ENCODE measurements at regions not wholly inside any gene's neighbourhood (a gene's known extent, or its start where the extent isn't known, plus 50 kb on each side); places are given as distances from the start of the nearest gene placed in this dataset.

DNA sequence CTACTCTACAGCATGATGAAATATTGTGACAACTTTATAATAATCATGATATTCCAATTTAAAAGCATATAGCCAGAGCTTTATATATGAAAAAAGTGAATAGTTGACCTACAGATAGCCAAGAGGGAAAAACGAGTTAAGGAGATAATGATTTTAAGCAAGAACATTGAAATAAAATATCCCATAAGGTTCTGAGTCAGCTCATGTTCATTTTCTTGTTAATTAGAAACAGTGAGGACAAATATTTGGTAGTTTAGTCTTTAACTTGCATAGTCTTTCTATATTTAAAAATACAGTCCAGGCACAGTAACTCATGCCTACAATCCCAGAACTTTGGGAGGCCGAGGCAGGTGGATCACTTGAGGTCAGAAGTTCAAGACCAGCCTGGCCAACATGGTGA, 55.8 kb upstream of the CDH6 start:
- no peaks in the 10 kb centered on the region for H3K36me3 ChIP-seq (ENCODE audit: insufficient read depth, low read length)
- no peaks in the 10 kb centered on the region for H3K27me3 ChIP-seq (ENCODE audit: insufficient read depth, low read length)
- no peak overlapping the region for H2AFZ ChIP-seq (ENCODE audit: low read depth, low read length)
- H3K9me3 ChIP-seq (ENCODE audit: low read length): peaks cover 3% of the 10 kb centered on the region
- H3K4me3 ChIP-seq (ENCODE audit: low read length): no peak overlapping the region
- no peaks in the 10 kb centered on the region for H3K4me1 ChIP-seq (ENCODE audit: insufficient read depth, low read length)

DNA sequence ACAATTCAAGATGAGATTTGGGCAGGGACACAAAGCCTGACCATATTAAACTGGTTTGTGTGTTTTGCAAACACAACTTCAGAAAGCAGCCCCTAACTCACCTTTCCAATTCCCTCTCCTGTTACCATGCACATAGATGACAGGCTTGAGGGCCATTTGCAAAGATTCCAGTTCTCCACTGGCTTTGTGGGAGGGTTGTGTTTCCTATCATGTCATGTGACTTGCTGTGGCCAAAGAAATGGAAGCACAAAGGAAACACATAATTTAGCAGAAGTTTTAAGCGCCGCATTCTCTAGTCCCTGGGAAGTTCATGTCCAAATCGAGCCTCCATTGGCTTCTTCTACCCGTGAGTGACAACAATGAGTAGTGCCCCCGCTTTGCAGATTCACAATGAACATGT, 57.9 kb upstream of the CDH6 start:
- Histone ChIP-seq H3K4me3 (ENCODE audit: low read length) (no peak overlapping the region), H3K9me3 (ENCODE audit: low read length) (peaks cover 3% of the 10 kb centered on the region), H3K36me3 (ENCODE audit: insufficient read depth, low read length) (no peaks in the 10 kb centered on the region), H3K27me3 (ENCODE audit: insufficient read depth, low read length) (no peaks in the 10 kb centered on the region), H2AFZ (ENCODE audit: low read depth, low read length) (no peak overlapping the region), H3K4me1 (ENCODE audit: insufficient read depth, low read length) (no peaks in the 10 kb centered on the region)

DNA sequence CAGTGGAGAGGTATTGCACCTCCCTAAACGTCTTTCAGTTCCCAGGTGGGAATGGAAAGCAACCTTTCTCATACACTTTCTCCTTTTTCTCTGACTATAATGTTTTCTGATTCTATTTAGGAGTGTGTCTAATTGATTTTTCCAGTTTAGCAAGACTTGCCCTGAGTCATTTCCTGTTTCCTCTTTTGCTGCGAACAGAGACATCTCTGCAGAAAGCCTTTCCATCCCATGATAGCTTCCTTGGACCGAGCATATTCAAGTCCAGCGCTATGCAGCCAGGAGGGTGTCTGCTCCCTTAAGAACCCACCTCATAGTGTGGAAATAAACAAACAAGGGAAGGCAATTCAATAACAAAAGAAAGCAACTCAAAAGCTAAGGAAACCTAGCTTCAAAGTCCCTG, 60.0 kb upstream of the CDH6 start:
- Histone ChIP-seq H3K4me3 (ENCODE audit: low read length) (no peak overlapping the region), H3K27me3 (ENCODE audit: insufficient read depth, low read length) (no peaks in the 10 kb centered on the region), H3K9me3 (ENCODE audit: low read length) (peaks cover 3% of the 10 kb centered on the region)

DNA sequence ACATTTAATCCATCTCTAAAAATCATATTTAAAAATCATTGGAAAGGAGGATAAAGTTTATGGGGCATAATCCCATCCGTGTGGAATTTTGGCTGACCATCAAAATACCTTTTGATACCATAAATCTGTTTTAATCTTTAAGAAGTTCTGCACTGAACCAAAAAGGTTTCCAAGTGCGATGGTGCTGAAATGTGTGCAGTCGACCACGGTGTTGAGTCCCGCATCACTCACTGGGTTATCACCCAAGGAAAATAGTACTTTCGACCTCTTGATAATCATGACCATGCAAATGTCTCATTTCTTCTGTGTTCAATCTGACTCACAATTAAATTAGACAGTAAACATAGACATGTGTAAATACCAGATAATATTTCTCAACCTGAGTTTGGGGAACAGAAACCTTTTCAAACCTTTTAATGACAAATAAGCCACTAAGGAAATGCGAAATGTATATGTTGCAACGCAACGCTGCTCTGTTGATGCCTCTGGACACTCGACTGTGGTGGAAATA, 62.0 kb upstream of the CDH6 start:
- H3K9me3 ChIP-seq (ENCODE audit: low read length): peaks cover 3% of the 10 kb centered on the region
- no peaks in the 10 kb centered on the region for H3K36me3 ChIP-seq (ENCODE audit: insufficient read depth, low read length)
- no peaks in the 10 kb centered on the region for H3K4me1 ChIP-seq (ENCODE audit: insufficient read depth, low read length)
- H3K27me3 ChIP-seq (ENCODE audit: insufficient read depth, low read length): no peaks in the 10 kb centered on the region
- no peak overlapping the region for H2AFZ ChIP-seq (ENCODE audit: low read depth, low read length)
- no peak overlapping the region for H3K4me3 ChIP-seq (ENCODE audit: low read length)

More for the DNA sequence above, 60.0 kb upstream of the CDH6 start:
- Histone ChIP-seq H3K4me1 (ENCODE audit: insufficient read depth, low read length) (no peaks in the 10 kb centered on the region), H2AFZ (ENCODE audit: low read depth, low read length) (no peak overlapping the region), H3K36me3 (ENCODE audit: insufficient read depth, low read length) (no peaks in the 10 kb centered on the region)

DNA sequence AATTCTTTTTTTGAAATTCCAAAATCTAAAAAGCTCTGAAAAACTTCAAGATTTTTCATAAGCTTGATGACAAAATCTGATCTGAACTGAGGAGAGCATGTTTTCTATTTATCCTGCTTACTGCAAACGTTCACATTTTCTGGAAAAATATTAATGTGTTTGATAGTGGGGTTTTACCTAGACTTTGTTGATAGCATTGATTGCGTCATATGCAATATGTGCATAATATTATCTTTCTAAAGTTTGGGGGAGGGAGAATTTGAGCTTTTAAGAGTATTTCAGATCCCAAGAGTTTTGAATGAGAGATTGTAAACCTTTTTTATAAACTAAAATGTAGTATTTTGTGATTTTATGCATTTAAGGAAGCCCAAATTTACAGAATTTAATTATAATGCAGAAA, 62.8 kb upstream of the CDH6 start:
- Histone ChIP-seq H3K27me3 (ENCODE audit: insufficient read depth, low read length) (no peaks in the 10 kb centered on the region), H2AFZ (ENCODE audit: low read depth, low read length) (no peak overlapping the region), H3K4me3 (ENCODE audit: low read length) (no peak overlapping the region), H3K9me3 (ENCODE audit: low read length) (peaks cover 3% of the 10 kb centered on the region), H3K4me1 (ENCODE audit: insufficient read depth, low read length) (no peaks in the 10 kb centered on the region), H3K36me3 (ENCODE audit: insufficient read depth, low read length) (no peaks in the 10 kb centered on the region)

DNA sequence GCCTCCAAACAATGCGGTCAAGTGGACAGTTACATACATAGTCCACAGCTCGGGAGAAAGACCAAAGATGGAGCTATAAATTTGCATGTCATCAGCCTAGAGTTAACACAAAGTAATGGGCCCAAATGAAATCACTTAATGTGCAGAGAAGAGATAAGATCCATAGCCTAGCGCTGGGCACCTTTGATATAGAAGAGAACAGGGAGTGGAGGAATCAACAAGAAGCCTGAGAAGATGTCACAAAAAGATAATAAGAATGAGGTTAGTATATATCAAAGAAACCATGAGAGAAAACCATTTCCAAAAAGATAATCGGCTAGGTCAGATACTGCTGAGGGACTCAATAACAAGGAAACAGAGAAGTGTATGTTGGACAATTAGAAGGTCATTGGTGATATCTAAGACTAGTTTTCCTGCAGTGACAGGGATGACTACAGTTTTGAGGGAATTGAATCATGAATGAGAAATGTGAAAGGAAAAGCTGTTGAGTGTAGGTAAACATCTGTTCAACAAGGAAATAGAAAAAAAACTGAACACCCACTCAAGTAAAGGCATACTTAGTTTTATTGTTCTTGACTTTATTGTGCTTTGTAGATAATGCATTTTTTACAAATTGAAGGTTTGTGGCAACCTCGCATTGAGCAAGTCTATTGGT, 68.7 kb upstream of the CDH6 start:
- Histone ChIP-seq H3K4me1 (ENCODE audit: insufficient read depth, low read length) (peaks cover 24% of the 10 kb centered on the region), H3K27me3 (ENCODE audit: insufficient read depth, low read length) (no peaks in the 10 kb centered on the region), H3K36me3 (ENCODE audit: insufficient read depth, low read length) (no peaks in the 10 kb centered on the region), H3K4me3 (ENCODE audit: low read length) (no peak overlapping the region), H2AFZ (ENCODE audit: low read depth, low read length) (no peak overlapping the region), H3K9me3 (ENCODE audit: low read length) (no peaks in the 10 kb centered on the region)

DNA sequence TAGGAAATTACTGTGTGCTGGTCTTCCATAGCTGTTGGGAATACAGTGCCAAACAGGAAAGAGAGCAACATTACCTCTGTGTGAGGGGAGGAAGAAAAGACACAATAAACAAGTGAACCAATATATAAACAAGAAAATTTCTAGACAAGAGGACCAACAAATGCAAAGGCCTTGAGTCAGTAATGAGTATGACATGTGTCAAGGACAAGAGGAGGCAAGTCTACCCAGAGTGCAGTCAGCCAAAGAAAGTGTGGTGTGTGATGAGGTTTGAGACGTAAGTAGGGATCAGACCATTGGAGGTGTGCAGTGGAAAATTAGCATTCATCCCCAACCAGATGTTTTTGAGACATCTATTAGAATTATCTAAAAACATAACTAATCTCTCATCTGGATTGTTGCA, 69.5 kb upstream of the CDH6 start:
- Histone ChIP-seq H3K4me3 (ENCODE audit: low read length) (no peak overlapping the region), H3K36me3 (ENCODE audit: insufficient read depth, low read length) (no peaks in the 10 kb centered on the region), H3K9me3 (ENCODE audit: low read length) (no peaks in the 10 kb centered on the region), H3K4me1 (ENCODE audit: insufficient read depth, low read length) (peaks cover 25% of the 10 kb centered on the region), H2AFZ (ENCODE audit: low read depth, low read length) (no peak overlapping the region), H3K27me3 (ENCODE audit: insufficient read depth, low read length) (no peaks in the 10 kb centered on the region)

DNA sequence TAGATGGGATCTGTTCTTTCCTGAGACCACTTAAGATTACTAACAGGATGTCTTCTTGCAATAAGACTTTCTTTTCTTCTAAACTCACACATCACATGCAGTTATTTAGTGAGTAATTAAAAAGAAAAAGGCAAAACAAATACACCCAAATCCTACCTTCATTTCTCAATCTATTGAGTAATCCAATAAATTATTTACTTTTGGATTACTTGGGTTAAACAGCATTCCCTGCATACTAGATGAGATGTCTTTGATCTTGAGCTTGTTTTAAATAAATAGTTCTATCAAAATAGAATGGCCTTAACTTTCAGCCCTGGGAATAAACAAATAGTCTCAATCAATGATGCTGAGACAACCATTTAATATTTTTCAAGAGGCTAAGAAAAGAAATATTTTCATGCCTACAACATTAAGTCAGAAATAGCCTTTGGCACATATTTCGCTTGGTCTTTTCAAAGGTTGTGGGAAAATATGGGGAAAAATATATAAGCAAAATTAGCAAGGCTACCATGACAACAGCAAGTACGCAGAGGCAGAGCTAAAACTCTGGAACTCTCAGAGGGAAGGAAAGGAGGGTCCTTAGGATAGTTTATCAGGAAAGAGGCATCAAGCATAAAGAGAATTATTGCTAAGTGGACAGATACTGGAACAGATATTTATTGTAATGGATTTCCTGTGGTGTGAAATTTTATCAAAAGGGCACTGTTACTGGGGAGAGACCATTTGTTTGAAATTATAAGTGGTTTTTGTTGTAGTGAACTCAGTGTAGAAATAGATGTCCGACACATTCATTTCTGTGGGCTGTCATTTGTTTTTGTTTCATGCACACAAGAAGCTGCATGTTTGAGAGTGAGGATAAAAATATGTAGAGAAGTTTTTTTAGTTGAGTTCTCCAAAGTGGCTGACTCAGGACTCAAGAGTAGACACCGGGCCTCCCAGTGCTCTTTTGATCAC, 70.2 kb upstream of the CDH6 start:
- H3K4me3 ChIP-seq (ENCODE audit: low read length): no peak overlapping the region
- H2AFZ ChIP-seq (ENCODE audit: low read depth, low read length): no peak overlapping the region
- H3K36me3 ChIP-seq (ENCODE audit: insufficient read depth, low read length): no peaks in the 10 kb centered on the region
- H3K9me3 ChIP-seq (ENCODE audit: low read length): no peaks in the 10 kb centered on the region
- H3K27me3 ChIP-seq (ENCODE audit: insufficient read depth, low read length): peaks cover 2% of the 10 kb centered on the region
- H3K4me1 ChIP-seq (ENCODE audit: insufficient read depth, low read length): peaks cover 25% of the 10 kb centered on the region

DNA sequence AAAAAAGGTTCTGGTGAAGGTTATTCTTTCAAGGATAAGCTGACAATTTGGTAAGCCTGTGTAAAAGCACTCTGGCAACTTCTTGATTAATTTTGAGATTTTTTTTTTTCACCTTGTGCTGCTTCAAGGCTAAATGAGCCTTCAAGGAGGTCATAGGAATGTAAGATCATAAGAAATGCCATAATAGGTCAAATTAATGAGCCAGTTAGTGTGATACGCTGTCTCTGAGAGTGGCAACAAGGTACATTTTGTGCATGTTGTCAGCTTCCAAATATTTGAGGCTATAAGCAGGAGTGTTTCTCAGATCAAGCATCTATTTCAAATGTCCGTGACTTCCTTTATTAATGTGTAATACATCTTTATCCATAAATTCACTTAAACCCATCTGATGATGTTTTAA, 72.3 kb upstream of the CDH6 start:
- H3K27me3 ChIP-seq (ENCODE audit: insufficient read depth, low read length): peaks cover 2% of the 10 kb centered on the region
- no peak overlapping the region for H3K4me3 ChIP-seq (ENCODE audit: low read length)
- no peaks in the 10 kb centered on the region for H3K9me3 ChIP-seq (ENCODE audit: low read length)
- H2AFZ ChIP-seq (ENCODE audit: low read depth, low read length): no peak overlapping the region
- no peaks in the 10 kb centered on the region for H3K36me3 ChIP-seq (ENCODE audit: insufficient read depth, low read length)
- peaks cover 25% of the 10 kb centered on the region for H3K4me1 ChIP-seq (ENCODE audit: insufficient read depth, low read length)

DNA sequence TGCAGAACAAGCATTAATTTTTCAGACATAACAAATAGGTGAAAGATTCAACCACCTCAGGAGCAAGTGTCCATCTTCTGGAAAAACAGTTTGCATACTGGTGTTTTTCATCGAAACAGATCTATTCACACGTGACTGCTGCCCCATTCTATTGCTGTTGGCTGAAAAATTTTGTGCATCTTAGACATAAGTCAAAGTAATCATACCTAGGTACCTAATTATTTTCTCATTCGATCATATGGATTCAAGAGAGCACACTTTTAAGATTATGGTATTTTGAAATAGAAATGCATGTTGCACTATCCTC, 72.9 kb upstream of the CDH6 start:
- Histone ChIP-seq H3K4me3 (ENCODE audit: low read length) (no peak overlapping the region), H2AFZ (ENCODE audit: low read depth, low read length) (no peak overlapping the region), H3K36me3 (ENCODE audit: insufficient read depth, low read length) (no peaks in the 10 kb centered on the region), H3K4me1 (ENCODE audit: insufficient read depth, low read length) (peaks cover 25% of the 10 kb centered on the region), H3K27me3 (ENCODE audit: insufficient read depth, low read length) (peaks cover 2% of the 10 kb centered on the region), H3K9me3 (ENCODE audit: low read length) (no peaks in the 10 kb centered on the region)

DNA sequence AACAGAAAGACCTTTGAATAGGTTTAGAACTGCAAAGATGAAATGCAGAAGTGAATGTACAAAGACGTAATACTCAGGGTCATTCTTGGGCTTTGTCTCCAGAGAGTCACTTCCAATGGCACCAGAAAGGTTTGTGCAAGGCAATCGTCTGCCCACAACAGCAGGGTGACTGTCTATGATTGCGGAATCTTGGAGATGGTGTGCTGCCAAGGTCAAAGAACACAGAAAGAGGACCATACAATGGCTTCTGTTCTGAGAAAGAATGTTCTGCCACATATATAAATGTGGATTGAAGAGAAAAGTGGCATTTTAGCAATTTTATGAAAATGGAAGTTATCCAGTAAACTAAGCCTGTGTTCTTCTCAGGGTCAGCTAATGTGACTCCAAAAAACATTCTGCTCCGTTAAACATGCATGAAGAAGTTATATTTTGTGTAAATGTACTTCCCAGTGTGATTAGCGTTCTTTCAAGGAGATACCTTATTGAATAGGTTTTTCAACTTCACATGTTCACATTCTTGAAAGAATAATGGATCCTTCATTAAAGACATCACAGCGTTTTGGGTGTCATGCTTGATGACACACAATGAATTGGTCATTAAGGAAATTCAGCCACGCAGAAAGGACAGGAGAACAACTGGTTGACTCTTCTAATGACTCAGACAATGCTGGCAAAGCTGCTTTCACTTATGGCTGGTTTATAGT, 73.4 kb upstream of the CDH6 start:
- H3K36me3 ChIP-seq (ENCODE audit: insufficient read depth, low read length): no peaks in the 10 kb centered on the region
- no peaks in the 10 kb centered on the region for H3K9me3 ChIP-seq (ENCODE audit: low read length)
- H3K4me1 ChIP-seq (ENCODE audit: insufficient read depth, low read length): peaks cover 25% of the 10 kb centered on the region
- peaks cover 2% of the 10 kb centered on the region for H3K27me3 ChIP-seq (ENCODE audit: insufficient read depth, low read length)
- H3K4me3 ChIP-seq (ENCODE audit: low read length): no peak overlapping the region
- H2AFZ ChIP-seq (ENCODE audit: low read depth, low read length): no peak overlapping the region

DNA sequence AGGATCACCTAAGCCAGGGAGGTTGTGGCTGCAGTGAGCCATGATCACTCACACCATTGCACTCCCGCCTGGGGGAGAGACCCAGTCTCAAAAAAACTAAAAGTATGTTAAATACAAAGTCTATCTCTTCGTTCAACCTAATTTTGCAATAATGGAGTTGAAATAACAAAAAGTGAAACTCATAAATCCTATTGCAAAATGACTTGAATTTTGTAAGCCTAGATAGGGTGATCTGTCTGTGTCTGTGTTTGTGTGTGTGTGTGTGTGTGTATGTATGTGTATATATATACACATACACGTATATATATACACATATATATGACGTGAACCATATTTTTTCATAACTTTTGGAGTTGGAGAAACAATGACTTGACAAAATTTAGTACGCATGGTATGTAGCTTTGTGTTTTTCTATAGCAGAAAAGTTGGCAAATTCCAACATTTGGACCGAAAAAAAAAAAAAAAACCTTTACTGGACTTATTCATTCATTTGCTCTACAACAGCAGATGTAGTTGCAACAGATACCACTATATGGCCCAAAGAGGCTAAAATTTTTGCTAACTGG, 76.9 kb upstream of the CDH6 start:
- no peaks in the 10 kb centered on the region for H3K36me3 ChIP-seq (ENCODE audit: insufficient read depth, low read length)
- no peak overlapping the region for H3K4me3 ChIP-seq (ENCODE audit: low read length)
- H3K4me1 ChIP-seq (ENCODE audit: insufficient read depth, low read length): peaks cover 17% of the 10 kb centered on the region
- no peak overlapping the region for H2AFZ ChIP-seq (ENCODE audit: low read depth, low read length)
- H3K9me3 ChIP-seq (ENCODE audit: low read length): no peaks in the 10 kb centered on the region
- H3K27me3 ChIP-seq (ENCODE audit: insufficient read depth, low read length): peaks cover 2% of the 10 kb centered on the region

DNA sequence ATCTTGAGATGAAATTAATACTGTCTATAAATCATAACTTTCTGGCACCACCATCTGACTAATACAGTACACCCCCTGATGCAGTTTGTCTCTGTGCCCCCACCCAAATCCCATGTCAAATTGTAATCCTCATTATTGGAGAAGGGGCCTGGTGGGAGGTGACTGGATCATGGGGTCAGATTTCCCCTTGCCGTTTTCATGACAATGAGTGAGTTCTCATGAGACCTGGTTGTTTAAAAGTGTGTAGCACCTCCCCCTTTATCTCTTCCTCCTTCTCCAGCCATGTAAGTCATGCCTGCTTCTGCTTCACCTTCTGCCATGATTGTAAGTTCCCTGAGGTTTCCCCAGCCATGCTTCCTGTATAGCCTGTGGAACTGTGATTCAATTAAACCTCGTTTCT, 78.7 kb upstream of the CDH6 start:
- Histone ChIP-seq H3K4me1 (ENCODE audit: insufficient read depth, low read length) (peaks cover 4% of the 10 kb centered on the region), H3K36me3 (ENCODE audit: insufficient read depth, low read length) (no peaks in the 10 kb centered on the region), H2AFZ (ENCODE audit: low read depth, low read length) (no peak overlapping the region), H3K9me3 (ENCODE audit: low read length) (no peaks in the 10 kb centered on the region), H3K4me3 (ENCODE audit: low read length) (no peak overlapping the region), H3K27me3 (ENCODE audit: insufficient read depth, low read length) (peaks cover 2% of the 10 kb centered on the region)

All from neuron (in vitro differentiated cells).